B cell (primary cell): ENCODE measurements at regions not wholly inside any gene's neighbourhood (a gene's known extent, or its start where the extent isn't known, plus 50 kb on each side); places are given as distances from the start of the nearest gene placed in this dataset.

Experiments
- ATAC-seq: fragments of 200-7000 bp; cut with Tn5 transposase; one replicate; pipeline ENCODE4 v1.10.0; 2021; ENCODE audit warnings: low read depth, mild to moderate bottlenecking, moderate number of reproducible peaks, moderate library complexity
- CTCF ChIA-PET: fragments of 350-600 bp; sonication (Branson Sonifier 250); formaldehyde crosslinking; loops from one replicate; lab custom pipeline; 2021; ENCODE audit warnings: antibody characterized with exemption, inconsistent platforms; lab: Charles Lee
- POLR2A ChIA-PET: fragments of 350-600 bp; sonication (Branson Sonifier 250); formaldehyde crosslinking; loops from one replicate; lab custom pipeline; 2021; ENCODE audit warnings: antibody characterized with exemption; lab: Charles Lee
- DNase-seq: peaks from one replicate; pipeline ENCODE4 v3.0.0; 2013
- H2AFZ ChIP-seq: 2 replicates; pipeline ENCODE4 v1.6.1; 2012; ENCODE audit warnings: mild to moderate bottlenecking, low read depth, low read length; ENCODE audit not compliant: insufficient read depth, poor library complexity, severe bottlenecking
- H3K27ac ChIP-seq, 2 donors: 1 replicate in 1 of 2; 2 replicates in 1 of 2; pipeline ENCODE4 v1.5.1; 2012 to 2013; ENCODE audit warnings: low read length in 2 of 2, mild to moderate bottlenecking in 2 of 2, moderate library complexity in 1 of 2
- H3K27me3 ChIP-seq, 4 experiments: fragments of 200-600 bp in 1 of 4; sonication (generic) in 1 of 4; replicated peaks in 1 of 4; 1 replicate in 2 of 4; 2 replicates in 2 of 4; pipeline versions ENCODE4 v1.6.1 to v1.7.0; 2013 to 2016; ENCODE audit warnings: low read length in 3 of 4, mild to moderate bottlenecking in 2 of 4, mixed read lengths in 1 of 4, moderate library complexity in 1 of 4; ENCODE audit not compliant: insufficient read depth in 4 of 4, control insufficient read depth in 3 of 4; ENCODE audit errors: control extremely low read depth in 1 of 4
- H3K36me3 ChIP-seq, 2 experiments: replicated peaks in 1 of 2; 1 replicate in 1 of 2; 2 replicates in 1 of 2; pipeline versions ENCODE4 v1.6.1 to v1.7.1; 2013; ENCODE audit warnings: low read length in 1 of 2; ENCODE audit not compliant: insufficient read depth in 2 of 2, control insufficient read depth in 1 of 2; ENCODE audit errors: control extremely low read depth in 1 of 2, extremely low read depth in 1 of 2
- H3K4me1 ChIP-seq, 2 donors: fragments of 200-600 bp in 1 of 2; sonication (generic) in 1 of 2; 1 replicate in 1 of 2; 2 replicates in 1 of 2; pipeline versions ENCODE4 v1.5.1 to v1.6.1; 2013 to 2017; ENCODE audit warnings: low read length in 2 of 2; ENCODE audit not compliant: control insufficient read depth in 2 of 2, insufficient read depth in 2 of 2
- H3K4me2 ChIP-seq: replicated peaks from 2 replicates; pipeline ENCODE3; 2012; ENCODE audit warnings: mild to moderate bottlenecking, low read depth, low read length; ENCODE audit not compliant: poor library complexity, severe bottlenecking
- H3K4me3 ChIP-seq, 5 experiments: fragments of 200-600 bp in 1 of 5; sonication (generic) in 1 of 5; 1 replicate in 3 of 5; 2 replicates in 2 of 5; pipeline versions ENCODE4 v1.5.1 to v1.7.0; 2011 to 2016; ENCODE audit warnings: low read length in 4 of 5, mild to moderate bottlenecking in 4 of 5, low read depth in 2 of 5, control low read depth in 1 of 5, moderate library complexity in 1 of 5; ENCODE audit not compliant: insufficient read depth in 1 of 5; ENCODE audit errors: control extremely low read depth in 1 of 5, extremely low read depth in 1 of 5
- H3K79me2 ChIP-seq: fragments of 200-600 bp; sonication (generic); one replicate; pipeline ENCODE4 v1.6.0; 2016; ENCODE audit warnings: low read length; ENCODE audit not compliant: control insufficient read depth, insufficient read depth
- H3K9ac ChIP-seq: fragments of 200-600 bp; sonication (generic); 2 replicates; pipeline ENCODE4 v1.6.1; 2017; ENCODE audit warnings: mild to moderate bottlenecking, low read length, moderate library complexity
- H3K9me3 ChIP-seq, 3 donors: one replicate each; pipeline versions ENCODE4 v1.6.1 to v1.7.1; 2013; ENCODE audit warnings: low read length in 2 of 3; ENCODE audit not compliant: control insufficient read depth in 2 of 3, insufficient read depth in 1 of 3; ENCODE audit errors: control extremely low read depth in 1 of 3
- H4K20me1 ChIP-seq: 2 replicates; pipeline ENCODE4 v1.6.0; 2012; ENCODE audit warnings: mild to moderate bottlenecking, low read length; ENCODE audit not compliant: insufficient read depth, control insufficient read depth, poor library complexity, severe bottlenecking
- H3K27ac Mint-ChIP-seq: one replicate; pipeline ENCODE4 v1.8.0; 2021; ENCODE audit warnings: mixed read lengths
- H3K27me3 Mint-ChIP-seq: one replicate; pipeline ENCODE4 v1.8.0; 2021; ENCODE audit warnings: mixed read lengths
- H3K4me1 Mint-ChIP-seq: one replicate; pipeline ENCODE4 v1.8.0; 2021; ENCODE audit warnings: mixed read lengths
- H3K4me3 Mint-ChIP-seq: one replicate; pipeline ENCODE4 v1.8.0; 2021; ENCODE audit warnings: mixed read lengths
- H3K9me3 Mint-ChIP-seq: one replicate; pipeline ENCODE4 v1.8.0; 2022; ENCODE audit warnings: mixed read lengths; ENCODE audit not compliant: insufficient read depth
- CTCF ChIP-seq: fragments of 200-600 bp; IDR thresholded peaks from one replicate; pipeline ENCODE4 v1.8.0; 2022; ENCODE audit warnings: antibody characterized with exemption, mild to moderate bottlenecking
- EZH2 ChIP-seq: IDR thresholded peaks from 2 replicates; pipeline ENCODE4 v1.6.1; 2012; ENCODE audit warnings: borderline replicate concordance, low read depth, mild to moderate bottlenecking, moderate library complexity, low read length; ENCODE audit not compliant: insufficient read depth, poor library complexity, severe bottlenecking
- WGBS: methylation state at CpG from one replicate; pipeline ENCODE4 v1.1.5; 2013; ENCODE audit warnings: missing lambda C conversion rate; ENCODE audit not compliant: insufficient coverage; 5-methylcytosine and 5-hydroxymethylcytosine counted together
- intact Hi-C: fragments of 100-400 bp; cut with micrococcal nuclease; formaldehyde crosslinking; loops from one replicate; pipeline ENCODE4 v1.10.0; 2022

DNA sequence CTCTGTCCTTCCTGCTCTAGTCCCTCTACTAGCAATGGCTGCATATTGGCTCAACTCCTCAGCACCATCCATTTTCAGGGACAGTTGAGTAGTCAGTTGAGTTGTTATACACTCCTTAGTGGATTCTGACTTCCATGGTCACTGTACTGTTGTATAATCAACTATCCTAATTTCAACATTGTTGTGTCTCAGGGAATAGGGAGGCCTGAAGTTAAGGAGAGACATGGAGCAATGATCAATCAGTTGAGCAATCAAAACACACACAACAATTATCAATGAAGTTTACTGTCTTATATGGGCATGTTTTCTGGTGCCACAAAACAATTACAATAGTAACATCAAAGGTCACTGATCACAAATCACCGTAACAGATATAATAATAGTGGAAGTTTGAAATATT, 255.9 kb downstream of the KCNC2 start:
- H3K27me3 Mint-ChIP-seq: no peaks in the 10 kb centered on the region
- H3K4me1 Mint-ChIP-seq: no peaks in the 10 kb centered on the region
- Histone ChIP-seq H3K4me3 (no peak overlapping the region), H3K9me3 (no peaks in the 10 kb centered on the region), H3K79me2 (no peaks in the 10 kb centered on the region), H3K27ac (no peak overlapping the region), H2AFZ (no peak overlapping the region), H3K27me3 (no peaks in the 10 kb centered on the region), H4K20me1 (no peaks in the 10 kb centered on the region), H3K9ac (no peak overlapping the region), H3K4me2 (no peak overlapping the region), H3K36me3 (no peaks in the 10 kb centered on the region), H3K4me1 (no peaks in the 10 kb centered on the region)
- POLR2A ChIA-PET: no interaction called here
- CTCF ChIA-PET: no interaction called here
- peaks cover 5% of the 10 kb centered on the region for H3K9me3 Mint-ChIP-seq
- intact Hi-C loops: no loop called here
- H3K4me3 Mint-ChIP-seq: no peak overlapping the region
- ATAC-seq: no peak
- no peak overlapping the region for H3K27ac Mint-ChIP-seq
- no peak for TF ChIP-seq CTCF
- TF ChIP-seq EZH2: no peak
- DNase-seq: no peak
- no CpG with 5 or more reads among the region's 1 CpG for WGBS

- Mint-ChIP-seq H3K27ac (no peak overlapping the region), H3K4me3 (no peak overlapping the region), H3K27me3 (no peaks in the 10 kb centered on the region), H3K9me3 (peaks cover 2% of the 10 kb centered on the region), H3K4me1 (no peaks in the 10 kb centered on the region)
- Histone ChIP-seq H3K27ac (no peak overlapping the region), H3K27me3 (no peaks in the 10 kb centered on the region), H3K9ac (no peak overlapping the region), H3K9me3 (no peaks in the 10 kb centered on the region), H3K79me2 (no peaks in the 10 kb centered on the region), H2AFZ (no peak overlapping the region), H3K36me3 (no peaks in the 10 kb centered on the region), H3K4me1 (no peaks in the 10 kb centered on the region), H3K4me3 (no peak overlapping the region), H3K4me2 (no peak overlapping the region), H4K20me1 (no peaks in the 10 kb centered on the region)
- ATAC-seq (no peak), DNase-seq (no peak)
- CTCF ChIA-PET: no interaction called here
- intact Hi-C loops: no loop called here
- no peak for TF ChIP-seq EZH2
- no peak for TF ChIP-seq CTCF
- no CpG with 5 or more reads among the region's 3 CpGs for WGBS
- POLR2A ChIA-PET: no interaction called here
Measured at GRCh38 chr12:74957231-74957630, 252.4 kb downstream of the KCNC2 start.
